Glomerular endothelial cell (primary cell): ENCODE measurements at regions not wholly inside any gene's neighbourhood (a gene's known extent, or its start where the extent isn't known, plus 50 kb on each side); places are given as distances from the start of the nearest gene placed in this dataset.
"Not testable (repeated sequence)": the region's sequence is repeated elsewhere in the genome, so short reads cannot be mapped to it uniquely, and the experiment has no call there.

Source experiments
- DNase-seq: peaks from one replicate; pipeline ENCODE4 v3.0.0-alpha.2; 2011; ENCODE audit warnings: low read depth, low spot score; ENCODE audit errors: extremely low read depth

DNA sequence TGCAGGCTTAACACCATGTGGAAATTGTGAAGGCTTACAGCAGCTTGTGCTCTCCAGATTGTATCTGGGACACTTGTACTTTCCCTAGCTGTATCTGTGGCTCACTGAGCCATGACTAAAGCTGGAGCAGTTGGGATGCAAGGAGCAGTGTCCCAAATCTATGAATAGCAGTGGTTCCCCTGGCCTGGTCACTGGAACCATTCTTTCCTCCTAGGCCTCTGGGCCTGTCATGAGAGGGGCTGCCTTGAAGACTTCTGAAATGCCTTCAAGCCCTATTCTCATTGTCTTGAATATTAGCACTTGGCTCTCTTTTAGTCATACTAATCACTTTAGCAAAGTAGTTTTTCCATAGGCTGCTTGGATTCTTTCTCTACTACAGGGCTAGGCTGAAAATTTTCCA, 186.8 kb upstream of the LRATD1 start:
- no peak for DNase-seq

DNA sequence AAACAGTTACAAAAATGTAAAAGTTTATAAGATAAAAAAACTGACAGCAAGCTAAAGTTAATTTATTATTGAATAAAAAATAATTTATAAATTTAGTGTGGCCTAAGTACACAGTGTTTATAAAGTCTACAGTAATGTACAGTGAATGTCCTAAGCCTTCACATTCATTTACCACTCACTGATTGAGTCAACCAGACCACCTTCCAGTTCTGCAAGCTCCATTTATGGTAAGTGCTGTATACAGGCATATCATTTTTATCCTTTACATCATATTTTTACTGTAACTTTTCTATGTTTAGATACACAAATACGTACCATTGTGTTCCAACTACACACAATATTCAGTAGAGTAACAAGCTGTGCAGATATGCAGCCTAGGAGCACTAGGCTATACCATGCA, 184.2 kb upstream of the LRATD1 start:
- no peak for DNase-seq

DNA sequence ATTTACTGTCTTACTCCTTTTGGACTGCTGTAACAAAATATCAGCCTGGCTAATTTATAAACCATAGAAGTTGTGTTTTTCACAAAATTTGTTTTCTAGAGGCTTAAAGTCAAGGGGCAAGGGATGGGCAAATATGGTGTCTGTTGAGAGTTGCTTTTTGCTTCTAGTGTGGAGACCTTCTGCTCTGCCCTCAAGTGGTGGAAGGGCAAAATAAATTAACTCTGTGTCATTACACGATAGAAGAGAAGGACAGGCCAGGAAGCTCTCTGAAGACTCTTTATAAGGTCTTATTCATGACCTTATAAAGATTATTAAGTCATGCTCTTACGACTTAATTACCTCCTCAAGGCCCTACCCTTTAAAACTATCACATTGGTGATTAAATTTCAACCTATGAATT, 181.2 kb upstream of the LRATD1 start:
- DNase-seq, result no peak

DNA sequence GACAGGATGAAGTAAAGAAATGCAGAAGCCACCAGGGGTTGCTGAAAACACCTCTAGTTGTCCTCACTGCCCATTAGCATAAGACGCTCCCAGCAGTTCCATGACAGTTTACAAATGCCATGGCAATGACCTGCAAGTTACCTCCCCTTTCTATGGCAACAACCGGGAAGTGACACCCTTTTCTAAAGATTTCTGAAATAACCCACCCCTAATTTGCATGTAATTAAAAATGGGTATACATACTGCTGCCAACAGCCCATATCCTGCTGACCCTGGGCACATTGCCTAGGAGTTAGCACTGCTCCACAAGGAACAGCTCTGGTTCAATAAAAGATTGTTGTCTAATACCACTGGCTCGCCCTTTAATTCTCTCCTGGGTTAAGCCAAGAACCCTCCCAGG, 178.3 kb upstream of the LRATD1 start:
- DNase-seq, result no peak

DNA sequence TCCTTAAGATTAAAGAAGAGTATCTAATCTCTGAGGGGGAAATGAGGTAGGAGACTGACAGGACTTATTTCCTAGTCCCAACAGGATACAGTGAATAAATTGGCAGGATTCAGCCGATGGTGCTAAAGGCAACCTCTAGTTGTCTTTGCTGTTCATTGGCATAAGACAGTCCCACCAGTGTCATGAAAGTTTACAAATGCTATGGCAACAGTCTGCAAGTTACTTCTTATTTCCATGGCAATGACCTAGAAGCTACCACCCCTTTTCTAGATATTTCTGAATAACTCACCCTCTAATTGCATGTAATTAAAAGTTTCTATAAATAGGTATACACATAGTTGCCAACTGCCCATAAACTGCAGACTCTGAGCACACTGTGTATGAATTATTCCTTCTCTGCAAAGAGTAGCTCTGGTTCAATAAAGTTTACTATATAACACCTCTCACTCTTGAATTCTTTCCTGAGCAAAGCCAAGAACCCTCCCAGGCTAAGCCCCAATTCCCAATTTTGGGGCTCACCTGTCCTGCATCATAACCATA, 172.7 kb upstream of the LRATD1 start:
- no peak for DNase-seq

DNA sequence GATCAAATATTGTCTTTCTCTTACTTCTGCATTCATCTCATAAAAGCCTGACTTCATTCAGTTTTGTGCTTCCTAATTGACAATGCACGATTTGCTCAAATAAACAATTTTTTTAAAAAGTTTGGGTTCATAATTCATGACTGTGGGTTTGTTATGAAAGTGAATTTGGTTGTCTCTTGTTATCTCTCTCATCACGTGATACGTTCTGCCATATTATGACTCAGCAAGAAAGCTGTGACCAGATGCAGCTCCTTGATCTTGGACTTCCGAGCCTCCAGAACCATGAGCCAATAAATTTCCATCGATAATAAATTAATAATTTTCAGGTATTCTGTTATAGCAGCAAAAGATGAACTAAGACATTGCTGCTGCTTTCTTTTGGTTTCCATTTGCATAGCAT, 156.5 kb upstream of the LRATD1 start:
- DNase-seq, result no peak

DNA sequence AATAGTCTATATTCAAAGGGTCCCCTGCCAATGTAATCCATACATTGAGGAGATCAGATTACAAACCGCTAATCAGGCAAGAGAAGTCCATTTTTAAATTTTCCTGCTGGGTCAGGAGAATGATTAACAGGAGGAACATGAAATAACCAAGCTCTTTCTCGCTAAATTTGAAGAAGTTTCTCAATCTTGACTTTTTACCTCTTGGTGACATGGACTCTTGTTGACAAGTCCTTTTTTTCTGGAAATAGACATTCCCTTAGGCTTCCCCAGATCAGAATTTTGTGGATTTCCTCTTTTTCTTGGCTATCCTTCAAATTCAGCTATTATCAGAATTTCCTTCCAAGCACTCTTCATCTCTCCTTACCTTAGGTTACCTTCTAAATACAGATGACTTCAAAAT, 153.0 kb upstream of the LRATD1 start:
- DNase-seq, result no peak

DNA sequence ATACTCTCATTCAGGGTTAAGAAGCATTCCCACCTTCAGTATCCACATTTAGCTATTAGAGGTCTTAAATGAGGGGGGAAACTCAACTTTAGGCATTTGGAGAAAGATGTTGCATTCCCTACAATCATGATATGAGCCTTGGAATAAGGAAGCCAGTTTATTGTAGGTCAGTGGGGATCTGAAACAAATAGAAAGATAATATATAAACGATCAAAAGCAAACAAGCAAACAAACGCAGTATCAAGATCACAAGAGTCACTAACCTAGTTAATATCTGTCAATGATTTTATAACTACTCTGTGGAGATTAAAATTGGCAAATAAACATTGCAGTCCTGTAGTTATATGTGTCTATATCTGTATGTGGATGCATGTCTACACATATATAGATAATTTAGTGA, 152.4 kb upstream of the LRATD1 start:
- no peak for DNase-seq

DNA sequence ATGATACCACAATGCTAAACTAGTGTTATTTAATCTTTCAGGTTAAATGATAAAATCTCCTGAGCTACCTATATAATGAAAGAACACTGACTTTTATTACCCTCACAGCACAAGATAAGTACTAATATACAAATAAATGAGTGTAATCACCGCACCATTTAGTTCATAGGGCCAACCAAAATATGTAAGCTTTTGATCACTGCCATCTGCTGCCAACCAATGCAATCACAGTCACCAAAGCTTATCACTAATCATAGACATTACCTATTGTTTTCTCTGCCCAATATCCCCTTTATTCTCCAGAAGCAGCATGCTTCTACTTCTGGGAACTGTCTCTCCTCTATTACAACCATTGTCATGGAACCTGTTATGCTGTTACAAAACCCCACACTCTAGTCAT, 151.6 kb upstream of the LRATD1 start:
- DNase-seq, result no peak

DNA sequence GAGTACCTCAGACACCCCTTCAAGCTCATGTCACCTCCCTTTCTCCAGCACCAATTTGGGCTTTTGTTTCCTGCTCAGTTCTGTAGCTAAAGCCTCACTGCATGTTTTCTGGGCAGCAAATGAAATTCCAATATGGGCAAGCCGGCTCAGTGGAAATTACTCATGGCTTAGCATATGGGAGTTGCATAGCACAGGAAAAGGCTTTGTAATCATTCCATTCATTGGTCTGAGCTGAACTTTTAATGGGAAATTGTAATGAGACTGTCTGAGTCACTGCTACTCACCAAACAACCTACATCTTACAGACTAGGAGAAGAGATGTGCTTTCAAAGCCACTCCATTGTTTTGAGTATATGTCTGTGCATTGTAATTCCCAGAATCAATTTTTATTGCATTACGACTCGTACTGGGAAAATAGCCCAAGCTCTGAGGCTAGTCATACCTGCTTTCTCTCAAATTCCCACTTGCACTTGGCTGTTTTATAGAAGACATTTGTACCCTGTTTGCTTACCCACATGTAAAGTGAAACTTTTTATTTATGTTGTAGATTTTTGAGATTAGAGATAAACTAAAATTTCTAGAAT, 139.5 kb upstream of the LRATD1 start:
- DNase-seq, result peak; percentile 39

DNA sequence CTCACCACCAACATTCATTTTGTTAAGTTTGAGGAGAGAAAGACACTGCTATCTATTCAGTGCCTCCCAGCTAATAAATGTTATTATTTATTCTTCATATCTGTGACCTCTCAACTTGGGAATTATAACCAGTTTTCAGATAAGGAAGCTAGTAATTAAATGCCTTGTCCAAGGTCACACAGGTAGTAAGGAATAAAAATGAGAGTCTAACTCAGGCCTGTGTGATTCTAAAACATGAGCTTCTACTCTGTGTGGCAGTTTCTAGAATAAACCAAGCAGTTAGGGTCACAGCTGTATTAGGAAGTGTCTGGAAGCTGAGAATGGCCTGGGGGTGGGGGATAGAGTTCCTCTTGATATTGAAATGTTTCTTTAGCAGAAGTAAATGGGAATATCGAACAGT, 137.8 kb upstream of the LRATD1 start:
- DNase-seq, result no peak

DNA sequence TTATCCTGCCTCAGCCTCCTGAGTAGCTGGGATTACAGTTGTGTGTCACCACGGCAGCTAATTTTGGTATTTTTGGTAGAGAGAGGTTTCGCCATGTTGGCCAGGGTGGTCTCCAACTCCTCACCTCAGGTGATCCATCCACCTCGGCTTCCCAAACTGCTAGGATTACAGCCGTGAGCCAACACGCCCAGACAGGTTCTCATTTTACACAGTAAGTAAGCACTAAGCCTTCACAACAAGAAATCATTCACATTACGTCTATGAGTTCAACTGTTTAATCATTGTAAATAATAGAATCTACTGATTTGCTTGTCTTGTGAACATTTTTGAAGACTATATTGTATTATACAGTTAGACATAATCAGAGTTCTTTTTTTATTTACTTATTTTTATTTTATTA, 131.5 kb upstream of the LRATD1 start:
- DNase-seq, result no peak

DNA sequence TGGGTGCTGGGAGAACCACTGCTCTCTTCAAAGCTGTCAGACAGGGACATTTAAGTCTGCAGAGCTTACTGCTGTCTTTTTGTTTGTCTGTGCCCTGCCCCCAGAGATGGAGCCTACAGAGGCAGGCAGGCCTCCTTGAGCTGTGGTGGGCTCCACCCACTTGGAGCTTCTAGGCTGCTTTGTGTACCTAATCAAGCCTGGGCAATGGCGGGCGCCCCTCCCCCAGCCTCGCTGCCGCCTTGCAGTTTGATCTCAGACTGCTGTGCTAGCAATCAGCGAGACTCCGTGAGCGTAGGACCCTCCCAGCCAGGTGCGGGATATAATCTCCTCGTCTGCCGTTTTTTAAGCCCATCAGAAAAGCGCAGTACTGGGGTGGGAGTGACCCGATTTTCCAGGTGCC, 125.6 kb upstream of the LRATD1 start:
- DNase-seq, result not testable (repeated sequence)

DNA sequence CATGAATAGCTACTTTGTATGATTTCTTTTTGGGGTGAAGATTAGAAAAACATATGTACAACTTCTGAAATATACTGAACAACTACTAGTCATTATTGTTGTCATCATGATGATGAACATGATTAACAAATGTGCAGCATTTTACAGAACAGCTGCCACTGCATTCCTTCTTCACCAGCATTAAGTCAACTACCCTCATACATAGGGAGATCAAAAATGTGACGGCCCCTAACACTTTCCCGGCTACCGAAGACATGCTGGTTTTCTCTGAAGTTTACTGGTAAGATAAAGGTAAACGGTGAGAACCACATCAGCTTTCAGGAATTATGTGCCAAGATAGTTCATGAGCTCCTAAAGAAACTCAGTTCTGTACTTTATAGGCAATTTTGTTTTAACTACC, 121.0 kb upstream of the LRATD1 start:
- no peak for DNase-seq

DNA sequence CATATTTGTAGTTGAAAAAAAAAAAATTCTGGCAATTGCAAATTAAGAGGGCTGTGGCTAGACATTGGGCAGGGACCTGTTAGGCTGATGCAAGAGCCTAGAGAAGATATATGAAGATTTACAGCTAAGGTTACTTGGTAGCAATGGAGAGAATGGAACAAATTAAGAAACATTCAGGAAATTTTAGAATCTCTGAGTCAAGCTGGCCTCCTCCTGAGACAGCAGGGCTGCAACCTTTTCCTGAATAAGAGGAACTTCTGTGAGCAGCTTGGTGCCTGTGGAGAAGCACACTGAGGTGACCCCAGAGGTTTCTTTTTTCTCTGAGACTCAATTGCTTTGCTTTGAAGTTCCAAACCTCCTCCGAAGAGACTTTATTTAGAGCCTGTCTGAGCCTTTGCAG, 118.6 kb upstream of the LRATD1 start:
- no peak for DNase-seq

DNA sequence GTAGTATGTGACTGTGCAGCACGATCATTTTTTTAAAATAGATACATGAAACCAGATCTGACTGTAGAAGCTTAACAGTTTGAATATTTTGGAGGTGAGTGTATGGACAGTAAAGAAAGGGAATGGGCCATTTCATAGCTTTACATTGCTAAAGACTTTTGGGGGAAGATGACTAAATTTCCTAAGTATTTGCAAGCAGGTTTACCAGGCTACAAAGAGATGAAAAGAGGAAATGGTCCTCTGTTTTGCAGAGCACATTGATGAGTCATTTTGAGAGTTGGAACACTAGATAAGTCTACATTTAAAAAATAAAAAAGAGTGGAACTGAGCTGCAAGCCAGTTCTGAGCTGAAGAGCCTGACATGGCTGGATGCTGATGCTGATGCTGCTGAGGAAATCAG, 115.7 kb upstream of the LRATD1 start:
- peak; percentile 25 for DNase-seq

DNA sequence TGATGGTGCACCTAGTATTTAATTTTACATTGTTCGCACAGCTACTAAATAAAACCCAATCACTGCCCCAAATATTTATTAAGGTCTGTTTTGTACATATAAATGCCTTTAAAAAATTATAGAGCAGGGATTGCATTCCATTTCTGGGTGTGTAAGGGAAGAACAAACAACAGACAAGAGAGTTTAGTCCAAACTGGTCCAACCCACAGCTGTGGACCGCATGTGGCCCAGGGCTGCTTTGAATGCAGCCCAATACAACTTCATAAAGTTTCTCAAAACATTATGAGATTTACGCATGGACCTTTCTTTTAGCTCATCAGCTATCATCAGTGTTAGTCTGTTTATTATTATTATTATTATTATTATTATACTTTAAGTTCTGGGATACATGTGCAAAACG, 114.8 kb upstream of the LRATD1 start:
- no peak for DNase-seq

DNA sequence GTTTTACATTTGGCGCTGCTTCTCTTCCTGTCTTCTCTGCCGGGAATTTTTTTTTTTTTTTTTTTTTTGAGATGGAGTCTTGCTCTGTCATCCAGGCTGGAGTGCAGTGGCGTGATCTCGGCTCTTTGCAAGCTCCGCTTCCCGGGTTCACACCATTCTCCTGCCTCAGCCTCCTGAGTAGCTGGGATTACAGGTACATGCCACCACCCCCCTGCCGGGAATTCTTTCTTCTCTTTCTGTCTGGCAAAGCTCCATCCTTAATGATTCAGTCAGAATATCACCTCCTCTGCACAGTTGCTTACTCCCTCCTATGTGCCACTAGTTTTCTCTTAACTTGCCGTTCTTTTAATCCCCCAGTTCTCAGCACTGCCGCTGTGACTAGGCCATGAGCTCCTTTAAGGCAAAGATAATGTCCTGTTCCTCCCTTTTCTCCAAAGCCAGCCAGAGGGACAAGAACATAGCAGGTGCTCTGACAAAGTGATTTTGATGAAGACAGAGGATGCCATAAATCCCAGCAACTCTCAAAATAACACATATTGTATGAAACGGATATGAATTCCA, 112.1 kb upstream of the LRATD1 start:
- DNase-seq, result no peak

DNA sequence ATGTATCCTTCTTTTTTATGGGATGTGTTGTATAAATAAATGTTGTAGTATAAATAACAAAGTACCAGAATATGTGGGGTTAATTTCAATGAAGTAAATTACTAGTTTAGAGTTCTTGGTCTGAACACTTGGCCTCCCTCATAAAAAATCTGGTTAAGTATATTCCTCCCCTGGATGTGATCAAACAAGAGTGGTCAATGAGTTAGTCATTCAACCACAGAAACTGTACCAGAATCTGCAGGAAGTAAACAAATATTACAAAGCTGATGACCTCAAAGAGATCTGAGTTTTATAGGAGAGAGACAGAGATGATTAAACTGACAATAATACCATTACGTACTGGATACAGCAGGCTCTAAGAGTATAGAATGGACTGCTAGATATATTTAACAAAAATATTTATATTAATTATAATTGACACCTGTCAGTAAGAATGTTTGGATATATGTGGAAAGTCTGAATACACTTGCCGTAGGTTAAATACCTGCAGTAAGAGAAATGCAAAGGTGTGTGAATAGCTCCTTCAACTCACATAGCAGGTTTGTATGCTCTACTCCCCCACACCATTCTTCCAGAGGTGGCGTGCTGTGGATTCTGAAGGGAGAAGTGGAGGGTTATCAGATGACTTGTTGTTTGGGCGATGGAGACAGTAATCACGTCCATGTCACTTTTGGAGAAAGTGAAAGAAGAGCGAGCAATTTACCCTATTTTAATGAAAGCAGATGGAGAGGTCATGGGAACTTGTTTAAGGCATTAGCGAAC, 108.3 kb upstream of the LRATD1 start:
- DNase-seq, result no peak

DNA sequence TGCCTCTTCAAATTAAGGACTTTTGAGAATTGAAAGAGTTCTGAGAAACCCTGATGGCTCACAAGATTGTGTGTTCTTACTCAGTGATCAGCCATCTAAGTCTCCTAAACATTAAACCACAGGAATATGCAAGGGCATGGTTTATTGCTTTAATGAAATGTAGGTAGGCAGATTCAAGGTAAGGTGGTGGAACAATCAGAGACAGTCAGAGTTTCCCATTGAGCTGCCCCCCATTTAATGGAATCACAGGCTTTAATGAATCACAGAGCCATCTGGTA, 107.8 kb upstream of the LRATD1 start:
- DNase-seq, result no peak

DNA sequence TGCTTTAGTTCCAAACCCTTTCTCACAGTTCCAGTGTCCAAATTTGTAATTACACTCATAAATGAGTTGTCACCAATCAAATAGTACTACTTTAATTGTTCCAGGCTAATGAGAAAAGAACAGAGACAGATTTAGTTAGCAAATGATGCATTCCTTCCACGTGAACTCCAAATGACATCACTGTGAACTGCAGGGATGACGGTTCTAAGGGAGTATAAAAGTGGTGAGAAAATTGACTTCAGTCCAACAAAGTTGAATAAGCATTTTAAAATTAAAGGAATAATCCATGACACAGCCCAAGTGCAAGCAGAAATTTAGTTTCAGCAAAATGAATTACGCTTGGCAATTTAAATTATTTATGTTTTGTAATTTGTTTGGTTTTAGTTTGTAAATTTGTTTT, 102.0 kb upstream of the LRATD1 start:
- DNase-seq, result no peak

DNA sequence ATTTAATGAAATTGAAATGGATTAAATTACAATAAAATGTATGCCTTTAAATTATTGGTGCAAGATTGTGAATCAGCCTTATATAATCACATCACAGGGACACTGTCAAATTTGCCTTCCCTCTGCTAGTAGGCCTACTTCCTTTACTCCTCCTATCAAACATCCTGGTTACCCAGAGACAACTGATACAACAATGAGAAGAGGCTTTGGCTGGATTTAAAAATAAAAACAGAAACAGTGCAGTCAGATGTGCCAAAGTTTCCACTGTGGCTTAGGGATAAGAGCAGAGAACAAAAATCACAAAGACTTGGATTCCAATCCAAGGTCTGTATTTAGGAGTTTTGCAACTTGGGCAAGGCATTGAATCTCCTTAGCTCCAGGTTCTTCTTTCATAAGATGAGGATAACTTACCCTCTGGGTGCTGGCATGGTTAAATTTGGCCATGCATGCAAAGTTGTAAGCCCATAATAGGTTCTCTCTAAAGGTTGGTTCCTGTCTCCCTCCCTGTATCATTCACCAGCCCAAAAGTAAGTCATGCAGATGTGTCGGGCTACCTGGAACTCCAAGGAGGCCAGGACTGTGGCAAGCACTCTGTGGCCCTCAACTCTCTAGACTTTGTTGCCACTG, 99.3 kb upstream of the LRATD1 start:
- DNase-seq, result no peak
